Naive thymus-derived CD4-positive, alpha-beta T cell (primary cell): ENCODE measurements at regions not wholly inside any gene's neighbourhood (a gene's known extent, or its start where the extent isn't known, plus 50 kb on each side); places are given as distances from the start of the nearest gene placed in this dataset.

Source experiments
- ATAC-seq: fragments of 150-1000 bp; cut with Tn5 transposase; 2 replicates; pipeline ENCODE4 v1.10.0; 2021; ENCODE audit warnings: mild to moderate bottlenecking, moderate library complexity
- CTCF ChIA-PET: fragments of 350-600 bp; sonication (Branson Sonifier 250); formaldehyde crosslinking; loops from one replicate; lab custom pipeline; 2021; ENCODE audit warnings: antibody characterized with exemption; lab: Charles Lee
- POLR2A ChIA-PET: fragments of 350-600 bp; sonication (Branson Sonifier 250); formaldehyde crosslinking; loops from one replicate; lab custom pipeline; 2021; ENCODE audit warnings: antibody characterized with exemption, inconsistent platforms; lab: Charles Lee
- DNase-seq, 9 donors: peaks; one replicate each; pipeline versions ENCODE4 v3.0.0 to v3.0.0-alpha.2; 2020 to 2022; ENCODE audit warnings: mixed read lengths in 1 of 9
- H3K27ac ChIP-seq: one replicate; pipeline ENCODE4 v1.7.0; 2013; ENCODE audit warnings: mild to moderate bottlenecking, low read depth, low read length, moderate library complexity
- H3K27me3 ChIP-seq, 2 donors: one replicate each; pipeline ENCODE4 v1.7.0; 2013; ENCODE audit warnings: low read length in 2 of 2, mild to moderate bottlenecking in 2 of 2, moderate library complexity in 2 of 2; ENCODE audit not compliant: control insufficient read depth in 2 of 2, insufficient read depth in 2 of 2
- H3K36me3 ChIP-seq, 3 experiments: 1 replicate in 2 of 3; 2 replicates in 1 of 3; pipeline ENCODE4 v1.7.0; 2013; ENCODE audit warnings: low read length in 3 of 3, mild to moderate bottlenecking in 3 of 3, moderate library complexity in 1 of 3; ENCODE audit not compliant: insufficient read depth in 3 of 3, control insufficient read depth in 2 of 3
- H3K4me1 ChIP-seq, 2 donors: one replicate each; pipeline ENCODE4 v1.7.0; 2013; ENCODE audit warnings: low read length in 2 of 2, mild to moderate bottlenecking in 2 of 2, moderate library complexity in 1 of 2; ENCODE audit not compliant: control insufficient read depth in 2 of 2, insufficient read depth in 2 of 2
- H3K4me3 ChIP-seq: 2 replicates; pipeline ENCODE4 v1.7.0; 2013; ENCODE audit warnings: mild to moderate bottlenecking, low read length
- H3K9me3 ChIP-seq, 3 experiments: 1 replicate in 2 of 3; 2 replicates in 1 of 3; pipeline ENCODE4 v1.7.0; 2013; ENCODE audit warnings: low read length in 3 of 3; ENCODE audit not compliant: control insufficient read depth in 2 of 3
- H3K27ac Mint-ChIP-seq, 9 donors: one replicate each; pipeline ENCODE4 v1.8.0; 2020 to 2022; ENCODE audit warnings: mixed read lengths in 9 of 9, mild to moderate bottlenecking in 8 of 9, moderate library complexity in 5 of 9, inconsistent platforms in 2 of 9
- H3K27me3 Mint-ChIP-seq, 5 donors: one replicate each; pipeline ENCODE4 v1.8.0; 2021 to 2022; ENCODE audit warnings: mixed read lengths in 5 of 5, mild to moderate bottlenecking in 1 of 5
- H3K36me3 Mint-ChIP-seq, 5 donors: one replicate each; pipeline ENCODE4 v1.8.0; 2020 to 2022; ENCODE audit warnings: mixed read lengths in 5 of 5, mild to moderate bottlenecking in 3 of 5, inconsistent platforms in 1 of 5
- H3K4me1 Mint-ChIP-seq, 7 donors: one replicate each; pipeline ENCODE4 v1.8.0; 2020 to 2022; ENCODE audit warnings: mixed read lengths in 7 of 7, mild to moderate bottlenecking in 3 of 7, inconsistent platforms in 1 of 7
- H3K4me3 Mint-ChIP-seq, 10 donors: one replicate each; pipeline ENCODE4 v1.8.0; 2020 to 2022; ENCODE audit warnings: mild to moderate bottlenecking in 10 of 10, mixed read lengths in 10 of 10, moderate library complexity in 6 of 10, inconsistent platforms in 2 of 10
- H3K9me3 Mint-ChIP-seq, 11 donors: one replicate each; pipeline ENCODE4 v1.8.0; 2020 to 2022; ENCODE audit warnings: mixed read lengths in 11 of 11, mild to moderate bottlenecking in 4 of 11, inconsistent platforms in 1 of 11, moderate library complexity in 1 of 11
- intact Hi-C, 2 donors: fragments of 100-400 bp; cut with micrococcal nuclease; formaldehyde crosslinking; loops; one replicate each; pipeline ENCODE4 v1.15.1; 2023

GRCh38 chr6:82084324-82084920 is 163.1 kb downstream of the IBTK start:
- ChIA-PET POLR2A (interaction anchor here (0.7 kb wide), 1 partner anchor 142 kb away, joined by 3 read pairs; no protein-coding TSS in a partner anchor), CTCF (no interaction called here)
- Histone ChIP-seq H3K27ac (no peak overlapping the region), H3K4me3 (no peak overlapping the region), H3K36me3 (no peaks in the 10 kb centered on the region), H3K9me3 (no peaks in the 10 kb centered on the region), H3K4me1 (no peaks in the 10 kb centered on the region), H3K27me3 (no peaks in the 10 kb centered on the region)
- Mint-ChIP-seq H3K9me3 (peaks cover 0 to 3% (median 0%) of the 10 kb centered on the region in 11 donors), H3K4me3 (no peak overlapping the region), H3K27ac (no peak overlapping the region), H3K36me3 (no peaks in the 10 kb centered on the region), H3K27me3 (peaks cover 0 to 5% (median 0%) of the 10 kb centered on the region in 5 donors), H3K4me1 (no peaks in the 10 kb centered on the region)
- DNase-seq (no peak), ATAC-seq (no peak)
- intact Hi-C loops = no loop called here

GRCh38 chr6:82083646-82084045 is 163.9 kb downstream of the IBTK start:
- H3K9me3 Mint-ChIP-seq = peaks cover 0 to 3% (median 0%) of the 10 kb centered on the region in 11 donors
- H3K4me1 Mint-ChIP-seq = no peaks in the 10 kb centered on the region
- intact Hi-C loops = no loop called here

GRCh38 chr6:82080767-82081166 is 166.8 kb downstream of the IBTK start:
- no peaks in the 10 kb centered on the region for H3K36me3 ChIP-seq
- intact Hi-C loops = no loop called here

More at GRCh38 chr6:82083646-82084045, 163.9 kb downstream of the IBTK start:
- H3K4me3 Mint-ChIP-seq = no peak overlapping the region
- CTCF ChIA-PET = no interaction called here
- Histone ChIP-seq H3K27me3 (no peaks in the 10 kb centered on the region), H3K9me3 (no peaks in the 10 kb centered on the region), H3K4me3 (no peak overlapping the region), H3K4me1 (no peaks in the 10 kb centered on the region), H3K36me3 (no peaks in the 10 kb centered on the region), H3K27ac (no peak overlapping the region)
- no peak for ATAC-seq
- POLR2A ChIA-PET = no interaction called here
- H3K27ac Mint-ChIP-seq = no peak overlapping the region
- H3K36me3 Mint-ChIP-seq = no peaks in the 10 kb centered on the region
- H3K27me3 Mint-ChIP-seq = peaks cover 0 to 5% (median 0%) of the 10 kb centered on the region in 5 donors
- no peak for DNase-seq

GRCh38 chr6:82078286-82078908 is 169.1 kb downstream of the IBTK start:
- Mint-ChIP-seq H3K4me1 (no peaks in the 10 kb centered on the region), H3K27me3 (peaks cover 0 to 5% (median 4%) of the 10 kb centered on the region in 5 donors), H3K4me3 (no peak overlapping the region), H3K9me3 (peaks cover 0 to 3% (median 0%) of the 10 kb centered on the region in 11 donors), H3K27ac (no peak overlapping the region), H3K36me3 (no peaks in the 10 kb centered on the region)
- no peaks in the 10 kb centered on the region for H3K36me3 ChIP-seq
- no peak overlapping the region for H3K4me3 ChIP-seq
- ATAC-seq (no peak), DNase-seq (no peak)
- CTCF ChIA-PET = no interaction called here
- no peaks in the 10 kb centered on the region for H3K4me1 ChIP-seq
- H3K9me3 ChIP-seq = no peaks in the 10 kb centered on the region
- intact Hi-C loops = no loop called here
- POLR2A ChIA-PET = no interaction called here
- H3K27me3 ChIP-seq = no peaks in the 10 kb centered on the region
- H3K27ac ChIP-seq = no peak overlapping the region

More at GRCh38 chr6:82080767-82081166, 166.8 kb downstream of the IBTK start:
- Histone ChIP-seq H3K9me3 (no peaks in the 10 kb centered on the region), H3K27ac (no peak overlapping the region), H3K4me3 (no peak overlapping the region), H3K27me3 (no peaks in the 10 kb centered on the region), H3K4me1 (no peaks in the 10 kb centered on the region)
- ATAC-seq (no peak), DNase-seq (no peak)
- no peaks in the 10 kb centered on the region for H3K36me3 Mint-ChIP-seq
- POLR2A ChIA-PET = no interaction called here
- CTCF ChIA-PET = no interaction called here
- H3K9me3 Mint-ChIP-seq = peaks cover 0 to 3% (median 0%) of the 10 kb centered on the region in 11 donors
- H3K4me3 Mint-ChIP-seq = no peak overlapping the region
- no peaks in the 10 kb centered on the region for H3K4me1 Mint-ChIP-seq
- peaks cover 0 to 5% (median 3%) of the 10 kb centered on the region in 5 donors for H3K27me3 Mint-ChIP-seq
- no peak overlapping the region for H3K27ac Mint-ChIP-seq

- H3K9me3 ChIP-seq = no peaks in the 10 kb centered on the region
- DNase-seq = no peak
- H3K4me1 Mint-ChIP-seq = no peaks in the 10 kb centered on the region
- peaks cover 0 to 5% (median 4%) of the 10 kb centered on the region in 5 donors for H3K27me3 Mint-ChIP-seq
- CTCF ChIA-PET = no interaction called here
- H3K4me1 ChIP-seq = no peaks in the 10 kb centered on the region
- intact Hi-C loops = no loop called here
- no peak overlapping the region for H3K27ac ChIP-seq
- no peak overlapping the region for H3K27ac Mint-ChIP-seq
- ATAC-seq = no peak
- H3K9me3 Mint-ChIP-seq = peaks cover 0 to 3% (median 0%) of the 10 kb centered on the region in 11 donors
- H3K36me3 Mint-ChIP-seq = no peaks in the 10 kb centered on the region
- no peak overlapping the region for H3K4me3 ChIP-seq
- no peaks in the 10 kb centered on the region for H3K36me3 ChIP-seq
- no peak overlapping the region for H3K4me3 Mint-ChIP-seq
- POLR2A ChIA-PET = no interaction called here
- H3K27me3 ChIP-seq = no peaks in the 10 kb centered on the region
Measured at GRCh38 chr6:82076916-82077315, 170.6 kb downstream of the IBTK start.

GRCh38 chr6:82074556-82074955 is 173.0 kb downstream of the IBTK start:
- no peaks in the 10 kb centered on the region for H3K36me3 ChIP-seq
- peaks cover 0 to 5% (median under 1%) of the 10 kb centered on the region in 5 donors for H3K27me3 Mint-ChIP-seq
- no peak overlapping the region for H3K27ac ChIP-seq
- H3K9me3 Mint-ChIP-seq = peaks cover 0 to 2% (median 0%) of the 10 kb centered on the region in 11 donors
- no peak for ATAC-seq
- H3K36me3 Mint-ChIP-seq = no peaks in the 10 kb centered on the region
- H3K9me3 ChIP-seq = no peaks in the 10 kb centered on the region
- H3K4me3 ChIP-seq = no peak overlapping the region
- H3K27me3 ChIP-seq = no peaks in the 10 kb centered on the region
- H3K4me1 Mint-ChIP-seq = no peaks in the 10 kb centered on the region
- CTCF ChIA-PET = no interaction called here
- no peak overlapping the region for H3K27ac Mint-ChIP-seq
- intact Hi-C loops = no loop called here
- POLR2A ChIA-PET = no interaction called here
- no peak overlapping the region for H3K4me3 Mint-ChIP-seq
- no peaks in the 10 kb centered on the region for H3K4me1 ChIP-seq
- no peak for DNase-seq

GRCh38 chr6:82073484-82073883 is 174.1 kb downstream of the IBTK start:
- ATAC-seq (no peak), DNase-seq (no peak)
- H3K27me3 ChIP-seq = no peaks in the 10 kb centered on the region
- no peak overlapping the region for H3K4me3 Mint-ChIP-seq
- no peak overlapping the region for H3K27ac ChIP-seq
- H3K4me1 ChIP-seq = no peaks in the 10 kb centered on the region
- no peaks in the 10 kb centered on the region for H3K36me3 ChIP-seq
- H3K27me3 Mint-ChIP-seq = peaks cover 0 to 5% (median 0%) of the 10 kb centered on the region in 5 donors
- intact Hi-C loops = no loop called here
- no peaks in the 10 kb centered on the region for H3K4me1 Mint-ChIP-seq
- ChIA-PET CTCF (no interaction called here), POLR2A (no interaction called here)
- H3K4me3 ChIP-seq = no peak overlapping the region
- no peaks in the 10 kb centered on the region for H3K9me3 Mint-ChIP-seq
- no peaks in the 10 kb centered on the region for H3K36me3 Mint-ChIP-seq
- no peak overlapping the region for H3K27ac Mint-ChIP-seq
- no peaks in the 10 kb centered on the region for H3K9me3 ChIP-seq
